Glutamatergic neuron (in vitro differentiated cells): ENCODE measurements at regions not wholly inside any gene's neighbourhood (a gene's known extent, or its start where the extent isn't known, plus 50 kb on each side); places are given as distances from the start of the nearest gene placed in this dataset.

Experiments used
- DNase-seq: peaks from one replicate; pipeline ENCODE4 v3.0.0; 2022
- H3K27ac Mint-ChIP-seq: one replicate; pipeline ENCODE4 v1.8.0; 2020; ENCODE audit warnings: mild to moderate bottlenecking, mixed read lengths, inconsistent platforms; ENCODE audit not compliant: unreplicated experiment
- H3K27me3 Mint-ChIP-seq: one replicate; pipeline ENCODE4 v1.8.0; 2020; ENCODE audit warnings: mild to moderate bottlenecking, moderate library complexity, mixed read lengths, inconsistent platforms; ENCODE audit not compliant: unreplicated experiment
- H3K36me3 Mint-ChIP-seq: one replicate; pipeline ENCODE4 v1.8.0; 2020; ENCODE audit warnings: mild to moderate bottlenecking, mixed read lengths, inconsistent platforms; ENCODE audit not compliant: unreplicated experiment
- H3K4me1 Mint-ChIP-seq: one replicate; pipeline ENCODE4 v1.8.0; 2020; ENCODE audit warnings: mild to moderate bottlenecking, low read depth, mixed read lengths, inconsistent platforms; ENCODE audit not compliant: unreplicated experiment
- H3K4me3 Mint-ChIP-seq: one replicate; pipeline ENCODE4 v1.8.0; 2020; ENCODE audit warnings: mild to moderate bottlenecking, mixed read lengths, inconsistent platforms; ENCODE audit not compliant: unreplicated experiment
- H3K9me3 Mint-ChIP-seq: one replicate; pipeline ENCODE4 v1.8.0; 2020; ENCODE audit warnings: mild to moderate bottlenecking, moderate library complexity, mixed read lengths, inconsistent platforms; ENCODE audit not compliant: unreplicated experiment
- TF ChIP-seq, protein P1 (sequence below): fragments of 200-600 bp; sonication (generic); IDR thresholded peaks from one replicate; pipeline ENCODE4 v1.5.0; 2021; ENCODE audit not compliant: partially characterized antibody, unreplicated experiment

- Mint-ChIP-seq H3K9me3 (no peaks in the 10 kb centered on the region), H3K4me3 (no peak overlapping the region), H3K27me3 (no peaks in the 10 kb centered on the region), H3K27ac (no peak overlapping the region), H3K4me1 (no peaks in the 10 kb centered on the region), H3K36me3 (no peaks in the 10 kb centered on the region)
- no peak for DNase-seq
- TF ChIP-seq, protein P1, sequence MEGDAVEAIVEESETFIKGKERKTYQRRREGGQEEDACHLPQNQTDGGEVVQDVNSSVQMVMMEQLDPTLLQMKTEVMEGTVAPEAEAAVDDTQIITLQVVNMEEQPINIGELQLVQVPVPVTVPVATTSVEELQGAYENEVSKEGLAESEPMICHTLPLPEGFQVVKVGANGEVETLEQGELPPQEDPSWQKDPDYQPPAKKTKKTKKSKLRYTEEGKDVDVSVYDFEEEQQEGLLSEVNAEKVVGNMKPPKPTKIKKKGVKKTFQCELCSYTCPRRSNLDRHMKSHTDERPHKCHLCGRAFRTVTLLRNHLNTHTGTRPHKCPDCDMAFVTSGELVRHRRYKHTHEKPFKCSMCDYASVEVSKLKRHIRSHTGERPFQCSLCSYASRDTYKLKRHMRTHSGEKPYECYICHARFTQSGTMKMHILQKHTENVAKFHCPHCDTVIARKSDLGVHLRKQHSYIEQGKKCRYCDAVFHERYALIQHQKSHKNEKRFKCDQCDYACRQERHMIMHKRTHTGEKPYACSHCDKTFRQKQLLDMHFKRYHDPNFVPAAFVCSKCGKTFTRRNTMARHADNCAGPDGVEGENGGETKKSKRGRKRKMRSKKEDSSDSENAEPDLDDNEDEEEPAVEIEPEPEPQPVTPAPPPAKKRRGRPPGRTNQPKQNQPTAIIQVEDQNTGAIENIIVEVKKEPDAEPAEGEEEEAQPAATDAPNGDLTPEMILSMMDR, result no peak
These were observed 229.3 kb downstream of the GPR37 start for GRCh38 chr7:124536156-124536762.

GRCh38 chr7:124532166-124532565 lies 233.4 kb downstream of the GPR37 start:
- Mint-ChIP-seq H3K4me3 (no peak overlapping the region), H3K9me3 (no peaks in the 10 kb centered on the region), H3K27ac (no peak overlapping the region), H3K36me3 (peaks cover 9% of the 10 kb centered on the region), H3K27me3 (no peaks in the 10 kb centered on the region), H3K4me1 (no peaks in the 10 kb centered on the region)
- TF ChIP-seq, protein P1, result no peak
- DNase-seq, result no peak

DNA sequence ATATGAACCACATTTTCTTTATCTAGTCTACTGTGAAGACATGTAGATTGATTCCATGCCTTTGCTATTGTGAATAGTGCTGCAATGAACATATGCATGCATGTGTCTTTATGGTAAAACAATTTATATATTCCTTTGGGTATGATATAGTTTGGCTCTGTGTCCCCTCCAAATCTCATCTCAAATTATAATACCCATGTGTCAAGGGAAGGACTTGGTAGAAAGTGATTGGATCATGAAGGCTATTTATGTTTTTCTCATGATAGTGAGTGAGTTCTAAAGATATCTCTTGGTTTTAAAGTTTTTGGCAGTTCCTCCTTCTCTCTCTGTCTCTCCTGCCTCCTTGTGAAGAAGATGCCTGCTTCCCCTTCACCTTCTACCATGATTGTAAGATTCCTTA lies 248.7 kb downstream of the GPR37 start:
- H3K9me3 Mint-ChIP-seq, result no peaks in the 10 kb centered on the region
- H3K27me3 Mint-ChIP-seq, result no peaks in the 10 kb centered on the region
- H3K36me3 Mint-ChIP-seq, result no peaks in the 10 kb centered on the region
- H3K4me3 Mint-ChIP-seq, result no peak overlapping the region
- H3K4me1 Mint-ChIP-seq, result no peaks in the 10 kb centered on the region
- no peak overlapping the region for H3K27ac Mint-ChIP-seq
- no peak for DNase-seq
- TF ChIP-seq, protein P1, result no peak

GRCh38 chr7:124515106-124515830 lies 250.3 kb downstream of the GPR37 start:
- H3K36me3 Mint-ChIP-seq, result no peaks in the 10 kb centered on the region
- no peaks in the 10 kb centered on the region for H3K4me1 Mint-ChIP-seq
- H3K9me3 Mint-ChIP-seq, result no peaks in the 10 kb centered on the region
- TF ChIP-seq, protein P1, result no peak
- no peak for DNase-seq
- H3K4me3 Mint-ChIP-seq, result no peak overlapping the region
- H3K27ac Mint-ChIP-seq, result no peak overlapping the region
- H3K27me3 Mint-ChIP-seq, result no peaks in the 10 kb centered on the region

GRCh38 chr7:124514471-124514870 lies 251.1 kb downstream of the GPR37 start:
- Mint-ChIP-seq H3K9me3 (no peaks in the 10 kb centered on the region), H3K27me3 (no peaks in the 10 kb centered on the region), H3K27ac (no peak overlapping the region), H3K4me3 (no peak overlapping the region), H3K36me3 (no peaks in the 10 kb centered on the region), H3K4me1 (no peaks in the 10 kb centered on the region)
- TF ChIP-seq, protein P1, result no peak
- DNase-seq, result no peak
